Tibial nerve (tissue), 4 donors: ENCODE measurements at regions not wholly inside any gene's neighbourhood (a gene's known extent, or its start where the extent isn't known, plus 50 kb on each side); places are given as distances from the start of the nearest gene placed in this dataset.

Experiments used
- CTCF ChIP-seq, 5 experiments: fragments of 200-600 bp in 3 of 5; fragments of 450-650 bp in 2 of 5; sonication (generic) in 3 of 5; IDR thresholded peaks; one replicate each; pipeline ENCODE4 v1.5.1; 2016 to 2019; ENCODE audit warnings: antibody characterized with exemption in 5 of 5, mild to moderate bottlenecking in 3 of 5, moderate library complexity in 2 of 5
- EP300 ChIP-seq, 2 donors: sonication (generic); formaldehyde crosslinking; IDR thresholded peaks; one replicate each; pipeline ENCODE4 v1.6.1; 2017; ENCODE audit warnings: antibody characterized with exemption in 2 of 2, mild to moderate bottlenecking in 1 of 2
- POLR2A ChIP-seq, 2 donors: fragments of 450-650 bp; IDR thresholded peaks; one replicate each; pipeline ENCODE4 v1.6.1; 2017; ENCODE audit warnings: antibody characterized with exemption in 2 of 2, mild to moderate bottlenecking in 2 of 2, moderate library complexity in 2 of 2

DNA sequence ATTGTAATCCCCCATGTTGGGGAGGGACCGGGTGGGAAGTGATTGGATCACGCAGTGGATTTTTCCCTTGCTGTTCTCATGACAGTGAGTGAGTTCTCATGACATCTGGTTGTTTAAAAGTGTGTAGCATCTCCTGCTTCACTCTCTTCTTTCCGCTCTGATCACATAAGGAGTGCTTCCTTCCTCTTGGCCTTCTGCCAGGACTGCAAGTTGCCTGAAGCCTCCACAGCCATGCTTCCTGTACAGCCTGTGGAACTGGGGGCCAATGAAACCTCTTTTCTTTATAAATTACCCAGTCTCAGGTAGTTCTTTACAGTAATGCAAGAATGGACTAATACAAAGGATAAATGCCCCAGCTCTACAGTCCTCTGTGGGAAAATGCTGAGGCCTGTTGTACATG is 437.5 kb upstream of the NXPH2 start:
- no peak for TF ChIP-seq CTCF (IDR thresholded peaks at IDR 0.05)
- no peak for TF ChIP-seq POLR2A (IDR thresholded peaks at IDR 0.05)
- TF ChIP-seq EP300 (IDR thresholded peaks at IDR 0.05), result no peak
